GM12872 (cell line): ENCODE measurements at regions not wholly inside any gene's neighbourhood (a gene's known extent, or its start where the extent isn't known, plus 50 kb on each side); places are given as distances from the start of the nearest gene placed in this dataset.

Experiments
- TF ChIP-seq, protein P1 (sequence below): IDR thresholded peaks from 3 replicates; pipeline ENCODE4 v1.5.1; 2011; ENCODE audit warnings: low read depth, mild to moderate bottlenecking, low read length, moderate library complexity; ENCODE audit not compliant: insufficient read depth

DNA sequence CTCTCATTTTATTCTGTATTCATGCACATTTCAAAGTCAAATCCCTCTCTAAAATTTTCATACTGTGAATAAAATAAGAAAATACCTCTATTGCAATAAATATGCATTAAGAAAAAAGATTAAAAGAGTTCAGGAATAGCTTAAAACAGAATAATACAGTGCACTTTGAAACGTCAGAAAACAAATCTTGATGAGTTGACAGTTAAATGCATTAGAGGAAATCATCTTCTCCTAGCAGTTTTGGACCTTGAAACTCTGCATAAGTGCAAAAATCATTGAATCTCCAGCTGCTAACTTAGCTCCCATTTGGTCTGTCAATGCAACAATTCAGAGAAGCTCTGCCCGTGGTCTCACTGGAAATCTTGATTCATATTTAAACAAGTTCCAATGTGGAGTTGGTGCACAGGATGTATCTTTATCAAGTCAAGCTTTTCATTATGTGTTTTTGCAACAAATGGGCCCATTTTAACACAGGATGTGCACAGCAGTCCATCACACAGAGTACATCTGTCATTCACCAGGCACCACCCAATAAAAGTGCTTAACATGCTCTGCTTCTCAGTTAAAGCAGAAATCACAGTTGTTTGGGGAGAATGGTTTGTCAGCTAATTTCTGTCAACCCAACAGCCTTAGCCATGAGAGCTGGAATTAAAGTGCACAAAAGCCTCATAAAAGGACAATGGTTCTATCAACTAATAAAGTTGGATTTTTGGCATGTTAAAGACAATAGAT, 98.8 kb upstream of the ARRDC4 start:
- TF ChIP-seq, protein P1, sequence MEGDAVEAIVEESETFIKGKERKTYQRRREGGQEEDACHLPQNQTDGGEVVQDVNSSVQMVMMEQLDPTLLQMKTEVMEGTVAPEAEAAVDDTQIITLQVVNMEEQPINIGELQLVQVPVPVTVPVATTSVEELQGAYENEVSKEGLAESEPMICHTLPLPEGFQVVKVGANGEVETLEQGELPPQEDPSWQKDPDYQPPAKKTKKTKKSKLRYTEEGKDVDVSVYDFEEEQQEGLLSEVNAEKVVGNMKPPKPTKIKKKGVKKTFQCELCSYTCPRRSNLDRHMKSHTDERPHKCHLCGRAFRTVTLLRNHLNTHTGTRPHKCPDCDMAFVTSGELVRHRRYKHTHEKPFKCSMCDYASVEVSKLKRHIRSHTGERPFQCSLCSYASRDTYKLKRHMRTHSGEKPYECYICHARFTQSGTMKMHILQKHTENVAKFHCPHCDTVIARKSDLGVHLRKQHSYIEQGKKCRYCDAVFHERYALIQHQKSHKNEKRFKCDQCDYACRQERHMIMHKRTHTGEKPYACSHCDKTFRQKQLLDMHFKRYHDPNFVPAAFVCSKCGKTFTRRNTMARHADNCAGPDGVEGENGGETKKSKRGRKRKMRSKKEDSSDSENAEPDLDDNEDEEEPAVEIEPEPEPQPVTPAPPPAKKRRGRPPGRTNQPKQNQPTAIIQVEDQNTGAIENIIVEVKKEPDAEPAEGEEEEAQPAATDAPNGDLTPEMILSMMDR, result no peak

DNA sequence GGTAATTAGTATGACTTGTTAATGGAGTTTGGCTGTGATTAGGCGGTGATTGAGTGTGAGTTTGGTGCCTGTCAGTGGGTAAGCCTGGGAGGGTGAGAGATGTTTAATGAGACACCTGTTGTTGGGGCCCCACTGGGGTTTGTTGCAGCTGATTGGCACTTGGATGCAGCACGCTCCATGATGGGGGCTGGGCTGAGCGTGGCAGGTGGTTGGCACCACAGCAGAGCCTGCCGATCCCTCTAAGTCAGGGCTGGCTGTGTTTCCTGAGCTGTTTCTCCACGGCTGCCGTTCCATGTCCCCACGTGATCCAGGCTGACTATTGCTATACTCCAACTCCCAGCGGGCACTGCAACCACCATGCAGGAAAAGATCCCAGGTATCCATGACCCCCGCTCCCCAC, 93.5 kb upstream of the ARRDC4 start:
- TF ChIP-seq, protein P1, result no peak

DNA sequence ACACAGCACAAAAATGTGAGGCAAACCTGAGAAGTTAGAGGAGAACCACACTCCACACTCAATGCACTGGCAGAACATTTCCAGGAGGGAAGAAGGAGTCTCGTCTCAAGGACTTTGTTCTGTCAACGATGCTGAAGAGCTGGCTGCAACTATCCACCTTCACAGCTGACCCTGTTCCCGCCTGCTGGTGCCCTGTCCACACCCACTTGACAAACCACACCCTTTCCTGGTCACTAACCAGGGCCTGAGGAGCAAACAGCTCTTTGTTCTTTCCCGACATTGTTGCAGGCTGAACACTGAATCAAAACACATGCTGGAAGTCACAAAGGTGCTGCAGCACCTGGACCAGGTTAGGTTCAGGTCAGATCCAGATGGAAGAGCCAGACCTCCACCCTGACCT, 92.6 kb upstream of the ARRDC4 start:
- TF ChIP-seq, protein P1, result no peak

DNA sequence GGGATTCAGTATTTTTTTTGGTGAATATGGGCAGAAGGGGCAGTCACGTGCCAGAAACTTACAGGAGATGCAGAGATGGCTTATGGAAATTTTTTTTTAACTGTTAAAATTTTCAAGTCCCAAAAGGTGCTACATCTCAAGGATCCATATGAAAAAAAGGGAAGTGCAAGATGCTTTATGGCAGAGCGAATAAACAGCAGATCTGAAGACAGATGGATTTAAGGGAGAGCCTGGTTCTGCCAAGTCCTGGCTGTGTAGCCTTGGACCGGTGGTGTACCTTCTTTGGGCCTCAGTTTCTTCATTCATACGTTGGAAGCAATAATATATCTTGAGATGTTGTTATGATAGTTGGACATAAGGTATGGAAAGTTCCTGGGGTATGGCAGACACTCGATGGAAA, 91.5 kb upstream of the ARRDC4 start:
- TF ChIP-seq, protein P1, result no peak

DNA sequence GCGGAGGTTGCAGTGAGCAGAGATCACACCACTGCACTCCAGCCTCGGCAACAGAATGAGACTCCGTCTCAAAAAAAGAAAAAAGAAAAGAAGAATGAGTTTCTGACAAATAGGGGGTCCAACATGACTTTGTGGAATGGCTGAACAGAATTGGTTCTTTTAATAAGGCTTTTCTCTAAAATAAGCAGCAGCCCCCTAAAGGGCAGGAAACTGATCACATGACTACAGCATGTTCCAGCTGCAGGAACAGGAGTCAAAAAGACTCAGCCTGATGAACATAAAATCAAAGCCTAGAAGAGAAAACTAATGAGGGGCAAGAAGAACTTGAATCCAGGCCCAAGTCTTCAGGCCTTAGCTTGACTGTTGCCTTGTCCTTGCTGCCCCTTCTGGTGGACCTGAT, 89.7 kb upstream of the ARRDC4 start:
- TF ChIP-seq, protein P1, result no peak

DNA sequence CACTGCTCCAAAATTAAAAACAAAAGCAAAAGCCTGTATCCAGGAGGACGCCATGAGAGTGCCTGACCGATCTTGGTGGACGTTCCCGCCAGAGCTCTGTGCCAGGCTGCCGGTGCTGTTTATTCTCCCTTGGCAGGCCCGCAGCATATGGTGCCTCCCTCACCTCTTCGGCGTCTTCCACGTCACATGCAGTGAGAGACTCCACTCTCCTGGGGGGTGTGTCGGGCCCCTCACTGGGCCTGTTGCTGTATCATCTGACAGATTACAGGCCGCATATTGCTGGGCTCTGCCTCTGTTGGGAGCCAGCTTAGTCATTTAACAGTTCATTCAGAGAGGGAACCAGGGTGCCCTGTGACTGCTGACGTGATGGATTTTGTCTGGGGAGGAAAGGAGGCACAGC, 86.4 kb upstream of the ARRDC4 start:
- TF ChIP-seq, protein P1, result no peak

DNA sequence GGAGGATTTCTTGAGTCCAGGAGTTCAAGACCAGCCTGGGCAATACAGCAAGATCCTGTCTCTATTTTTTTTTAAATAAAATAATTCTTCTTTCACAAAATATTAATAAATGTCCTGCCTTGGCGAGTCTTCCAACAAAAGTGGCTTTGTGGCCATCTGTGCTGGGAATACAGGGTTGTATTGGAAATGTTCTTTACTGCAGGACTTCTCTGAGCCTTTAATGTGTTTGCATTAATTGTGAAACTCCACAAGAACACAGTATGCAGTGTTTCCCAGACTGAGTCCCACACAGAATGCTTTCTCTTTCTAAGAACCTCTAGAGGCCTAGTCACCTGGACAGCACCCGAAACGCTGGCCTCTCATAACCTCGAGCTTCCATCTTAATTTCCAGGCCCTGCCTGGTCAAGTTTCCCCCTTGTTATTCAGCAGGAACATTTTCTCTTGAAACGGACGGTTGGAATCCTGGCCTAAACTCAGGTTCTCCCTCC, 85.4 kb upstream of the ARRDC4 start:
- TF ChIP-seq, protein P1, result no peak
